ENCODE measurements at regions not wholly inside any gene's neighbourhood (a gene's known extent, or its start where the extent isn't known, plus 50 kb on each side); places are given as distances from the start of the nearest gene placed in this dataset.
A peak's percentile ranks its signal among the peaks of the same experiment; 100 is the strongest.

GRCh38 chr7:115680921-115681320 lies 349.6 kb downstream of the TFEC start:
- H3K36me3 ChIP-seq (replicated peaks in 1 of 2; ENCODE audit: control extremely low read depth in 1 of 2, control insufficient read depth in 1 of 2, extremely low read depth in 1 of 2, insufficient read depth in 2 of 2, low read length in 1 of 2), result no peaks in the 10 kb centered on the region
- TF ChIP-seq CTCF (IDR thresholded peaks at IDR 0.05) (no peak), EZH2 (IDR thresholded peaks at IDR 0.05; ENCODE audit: borderline replicate concordance, insufficient read depth, low read depth, low read length, poor library complexity, severe bottlenecking) (no peak)
- no peak for ATAC-seq (ENCODE audit: low read depth)
- no peak overlapping the region for H3K4me3 ChIP-seq (ENCODE audit: control extremely low read depth in 1 of 5, extremely low read depth in 1 of 5, insufficient read depth in 1 of 5, low read depth in 2 of 5, low read length in 4 of 5)
- H3K27ac ChIP-seq (ENCODE audit: low read length in 2 of 2), result no peak overlapping the region
- no peaks in the 10 kb centered on the region for H3K4me1 ChIP-seq (ENCODE audit: control insufficient read depth in 2 of 2, insufficient read depth in 2 of 2, low read length in 2 of 2)
- no peak for DNase-seq
- intact Hi-C loops (cut with micrococcal nuclease), result loop anchor here (10.0 kb wide), 1 partner anchor 816 kb away; no protein-coding TSS in a partner anchor
- POLR2A ChIA-PET, result no interaction called here
- H3K27ac Mint-ChIP-seq, result no peak overlapping the region
- 86% methylated on average over 3 of the region's 3 CpGs for WGBS (ENCODE audit: insufficient coverage)
- CTCF ChIA-PET, result interaction anchor here (0.8 to 2.1 kb wide), 3 partner anchors 814 to 818 kb away, joined by 4 to 11 read pairs (median 5); no protein-coding TSS in a partner anchor
- H3K4me3 Mint-ChIP-seq, result no peak overlapping the region
- H3K4me1 Mint-ChIP-seq, result no peaks in the 10 kb centered on the region
- no peaks in the 10 kb centered on the region for H3K27me3 Mint-ChIP-seq
- H4K20me1 ChIP-seq (ENCODE audit: control insufficient read depth, insufficient read depth, low read length, poor library complexity, severe bottlenecking), result no peaks in the 10 kb centered on the region
- H2AFZ ChIP-seq (ENCODE audit: insufficient read depth, low read depth, low read length, poor library complexity, severe bottlenecking), result no peak overlapping the region
- H3K9me3 ChIP-seq (ENCODE audit: control extremely low read depth in 1 of 3, control insufficient read depth in 2 of 3, insufficient read depth in 1 of 3, low read length in 2 of 3), result no peaks in the 10 kb centered on the region
- H3K4me2 ChIP-seq (replicated peaks; ENCODE audit: low read depth, low read length, poor library complexity, severe bottlenecking), result no peak overlapping the region
- H3K27me3 ChIP-seq (replicated peaks in 1 of 4; ENCODE audit: control extremely low read depth in 1 of 4, control insufficient read depth in 3 of 4, insufficient read depth in 4 of 4, low read length in 3 of 4), result no peaks in the 10 kb centered on the region
- H3K9me3 Mint-ChIP-seq (ENCODE audit: insufficient read depth), result no peaks in the 10 kb centered on the region
- H3K79me2 ChIP-seq (ENCODE audit: control insufficient read depth, insufficient read depth, low read length), result no peaks in the 10 kb centered on the region
- H3K9ac ChIP-seq (ENCODE audit: low read length), result no peak overlapping the region

DNA sequence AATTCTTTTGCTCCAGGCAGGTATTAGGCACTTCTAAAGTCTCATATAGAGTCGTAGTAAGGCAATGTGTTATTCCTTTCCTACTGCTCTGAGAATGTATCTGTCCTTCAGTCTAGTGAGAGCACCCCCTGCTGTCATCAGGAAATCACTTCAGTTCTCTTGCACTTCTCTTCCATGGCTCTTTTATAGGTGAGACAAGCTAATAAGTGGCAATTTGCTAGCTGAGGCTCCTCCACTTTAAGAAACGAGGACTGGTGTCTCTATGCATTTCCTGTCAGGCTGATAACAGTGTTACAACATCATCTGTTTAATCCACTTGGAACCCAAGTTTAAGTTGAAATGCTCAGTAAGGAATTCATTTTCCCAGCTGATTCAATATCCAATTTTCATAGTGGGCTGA lies 350.6 kb downstream of the TFEC start:
- TF ChIP-seq EZH2 (IDR thresholded peaks at IDR 0.05; ENCODE audit: borderline replicate concordance, insufficient read depth, low read depth, low read length, poor library complexity, severe bottlenecking), result no peak
- peak; percentile 18 for TF ChIP-seq CTCF (IDR thresholded peaks at IDR 0.05)
- Mint-ChIP-seq H3K9me3 (ENCODE audit: insufficient read depth) (no peaks in the 10 kb centered on the region), H3K4me1 (no peaks in the 10 kb centered on the region), H3K27ac (no peak overlapping the region), H3K4me3 (no peak overlapping the region), H3K27me3 (no peaks in the 10 kb centered on the region)
- no peak overlapping the region for H3K4me3 ChIP-seq (ENCODE audit: control extremely low read depth in 1 of 5, extremely low read depth in 1 of 5, insufficient read depth in 1 of 5, low read depth in 2 of 5, low read length in 4 of 5)
- DNase-seq (peak; percentile 8), ATAC-seq (ENCODE audit: low read depth) (no peak)
- no peak overlapping the region for H3K9ac ChIP-seq (ENCODE audit: low read length)
- no peaks in the 10 kb centered on the region for H3K27me3 ChIP-seq (replicated peaks in 1 of 4; ENCODE audit: control extremely low read depth in 1 of 4, control insufficient read depth in 3 of 4, insufficient read depth in 4 of 4, low read length in 3 of 4)
- no peak overlapping the region for H3K27ac ChIP-seq (ENCODE audit: low read length in 2 of 2)
- H3K36me3 ChIP-seq (replicated peaks in 1 of 2; ENCODE audit: control extremely low read depth in 1 of 2, control insufficient read depth in 1 of 2, extremely low read depth in 1 of 2, insufficient read depth in 2 of 2, low read length in 1 of 2), result no peaks in the 10 kb centered on the region
- POLR2A ChIA-PET, result no interaction called here
- no CpG with 5 or more reads among the region's 2 CpGs for WGBS (ENCODE audit: insufficient coverage)
- no peaks in the 10 kb centered on the region for H3K79me2 ChIP-seq (ENCODE audit: control insufficient read depth, insufficient read depth, low read length)
- H2AFZ ChIP-seq (ENCODE audit: insufficient read depth, low read depth, low read length, poor library complexity, severe bottlenecking), result no peak overlapping the region
- no peaks in the 10 kb centered on the region for H3K9me3 ChIP-seq (ENCODE audit: control extremely low read depth in 1 of 3, control insufficient read depth in 2 of 3, insufficient read depth in 1 of 3, low read length in 2 of 3)
- intact Hi-C loops (cut with micrococcal nuclease), result loop anchor here (10.0 kb wide), 1 partner anchor 815 kb away; no protein-coding TSS in a partner anchor
- H4K20me1 ChIP-seq (ENCODE audit: control insufficient read depth, insufficient read depth, low read length, poor library complexity, severe bottlenecking), result no peaks in the 10 kb centered on the region
- CTCF ChIA-PET, result interaction anchor here (0.6 to 2.1 kb wide), 4 partner anchors 328 to 817 kb away, joined by 3 to 11 read pairs (median 4); no protein-coding TSS in a partner anchor
- no peaks in the 10 kb centered on the region for H3K4me1 ChIP-seq (ENCODE audit: control insufficient read depth in 2 of 2, insufficient read depth in 2 of 2, low read length in 2 of 2)
- H3K4me2 ChIP-seq (replicated peaks; ENCODE audit: low read depth, low read length, poor library complexity, severe bottlenecking), result no peak overlapping the region
